ENCODE measurements at regions not wholly inside any gene's neighbourhood (a gene's known extent, or its start where the extent isn't known, plus 50 kb on each side); places are given as distances from the start of the nearest gene placed in this dataset.

- TF ChIP-seq POLR2AphosphoS5 (IDR thresholded peaks at IDR 0.05): no peak
- no peak for TF ChIP-seq EP300 (IDR thresholded peaks at IDR 0.05)
- no peaks in the 10 kb centered on the region for H3K4me1 ChIP-seq
- no peak overlapping the region for H3K27ac ChIP-seq
- ATAC-seq: no peak
- no peaks in the 10 kb centered on the region for H3K36me3 ChIP-seq
- H3K9me3 ChIP-seq: no peaks in the 10 kb centered on the region
- 90 to 100% methylated on average over 5 of the region's 5 CpGs for WGBS, 2 donors (ENCODE audit: low coverage in 1 of 2)
- no peaks in the 10 kb centered on the region for H3K27me3 ChIP-seq
- H3K4me3 ChIP-seq: no peak overlapping the region
Measured at GRCh38 chr12:105947906-105948305, 190.8 kb downstream of the NUAK1 start.

GRCh38 chr12:105948331-105948730, 190.4 kb downstream of the NUAK1 start:
- H3K27ac ChIP-seq: no peak overlapping the region
- H3K4me1 ChIP-seq: no peaks in the 10 kb centered on the region
- no peak for ATAC-seq
- no peaks in the 10 kb centered on the region for H3K9me3 ChIP-seq
- H3K4me3 ChIP-seq: no peak overlapping the region
- no peaks in the 10 kb centered on the region for H3K27me3 ChIP-seq
- WGBS, 2 donors (ENCODE audit: low coverage in 1 of 2): 69 to 89% methylated on average over 1 to 4 of the region's 4 CpGs
- TF ChIP-seq POLR2AphosphoS5 (IDR thresholded peaks at IDR 0.05): no peak
- no peak for TF ChIP-seq CTCF (IDR thresholded peaks at IDR 0.05)
- no peak for TF ChIP-seq EP300 (IDR thresholded peaks at IDR 0.05)
- no peak for TF ChIP-seq POLR2A (IDR thresholded peaks at IDR 0.05)
- H3K36me3 ChIP-seq: no peaks in the 10 kb centered on the region

- no peak for TF ChIP-seq POLR2A (IDR thresholded peaks at IDR 0.05)
- ATAC-seq: no peak
- no peaks in the 10 kb centered on the region for H3K9me3 ChIP-seq
- H3K36me3 ChIP-seq: no peaks in the 10 kb centered on the region
- H3K27ac ChIP-seq: no peak overlapping the region
- no peaks in the 10 kb centered on the region for H3K27me3 ChIP-seq
- no peaks in the 10 kb centered on the region for H3K4me1 ChIP-seq
- H3K4me3 ChIP-seq: no peak overlapping the region
Measured at GRCh38 chr12:105949391-105949790, 189.4 kb downstream of the NUAK1 start.

GRCh38 chr12:105951732-105952131, 187.0 kb downstream of the NUAK1 start:
- no peak for ATAC-seq
- TF ChIP-seq POLR2AphosphoS5 (IDR thresholded peaks at IDR 0.05) (no peak), EP300 (IDR thresholded peaks at IDR 0.05) (no peak), POLR2A (IDR thresholded peaks at IDR 0.05) (no peak), CTCF (IDR thresholded peaks at IDR 0.05) (no peak)
- no peaks in the 10 kb centered on the region for H3K4me1 ChIP-seq
- 70 to 100% methylated on average over 1 to 2 of the region's 2 CpGs for WGBS, 2 donors (ENCODE audit: low coverage in 1 of 2)
- no peak overlapping the region for H3K4me3 ChIP-seq
- H3K27ac ChIP-seq: no peak overlapping the region
- no peaks in the 10 kb centered on the region for H3K27me3 ChIP-seq
- H3K36me3 ChIP-seq: no peaks in the 10 kb centered on the region
- no peaks in the 10 kb centered on the region for H3K9me3 ChIP-seq

- Histone ChIP-seq H3K27ac (no peak overlapping the region), H3K4me1 (no peaks in the 10 kb centered on the region), H3K27me3 (no peaks in the 10 kb centered on the region), H3K9me3 (no peaks in the 10 kb centered on the region), H3K36me3 (no peaks in the 10 kb centered on the region), H3K4me3 (no peak overlapping the region)
- ATAC-seq: no peak
- 77 to 88% methylated on average over 5 to 7 of the region's 7 CpGs for WGBS, 2 donors (ENCODE audit: low coverage in 1 of 2)
- no peak for TF ChIP-seq POLR2A (IDR thresholded peaks at IDR 0.05)
- no peak for TF ChIP-seq POLR2AphosphoS5 (IDR thresholded peaks at IDR 0.05)
- TF ChIP-seq EP300 (IDR thresholded peaks at IDR 0.05): no peak
- no peak for TF ChIP-seq CTCF (IDR thresholded peaks at IDR 0.05)
Measured at GRCh38 chr12:105954951-105955931, 183.5 kb downstream of the NUAK1 start.

- WGBS, 2 donors (ENCODE audit: low coverage in 1 of 2): 46 to 70% methylated on average over 1 to 2 of the region's 2 CpGs
- no peak overlapping the region for H3K27ac ChIP-seq
- H3K4me3 ChIP-seq: no peak overlapping the region
- H3K27me3 ChIP-seq: no peaks in the 10 kb centered on the region
- no peak for TF ChIP-seq CTCF (IDR thresholded peaks at IDR 0.05)
- TF ChIP-seq POLR2AphosphoS5 (IDR thresholded peaks at IDR 0.05): no peak
- no peak for TF ChIP-seq POLR2A (IDR thresholded peaks at IDR 0.05)
- no peak for ATAC-seq
- no peaks in the 10 kb centered on the region for H3K36me3 ChIP-seq
- H3K9me3 ChIP-seq: no peaks in the 10 kb centered on the region
- H3K4me1 ChIP-seq: no peaks in the 10 kb centered on the region
Measured at GRCh38 chr12:105955976-105956375, 182.8 kb downstream of the NUAK1 start.
